K562 (cell line): ENCODE measurements at regions not wholly inside any gene's neighbourhood (a gene's known extent, or its start where the extent isn't known, plus 50 kb on each side); places are given as distances from the start of the nearest gene placed in this dataset.

Experiments used
- ATAC-seq: fragments of 200-7000 bp; cut with Tn5 transposase; 3 replicates; pipeline ENCODE4 v1.9.1; 2020; ENCODE audit warnings: moderate library complexity
- BruUV-seq: library from RNA; stranded (reverse); fragments of 400-500 nt; replicated peaks from 2 replicates; lab custom pipeline; 2021; lab: Mats Ljungman, UMichigan
- CTCF ChIA-PET: fragments of 300-600 bp; formaldehyde crosslinking; extraction: SDS; loops from one replicate; lab custom pipeline; 2021; ENCODE audit warnings: low intra/inter-chr PET ratio; lab: Yijun Ruan, JAX
- POLR2A ChIA-PET: fragments of 300-600, 350-650 bp; sonication (Branson Sonifier 250); formaldehyde crosslinking; extraction: SDS; loops from one replicate; lab custom pipeline; 2021; ENCODE audit warnings: antibody characterized with exemption, inconsistent platforms; lab: Yijun Ruan, JAX
- DNase-seq, 4 experiments: peaks; one replicate each; pipeline versions ENCODE4 v3.0.0 to v3.0.0-alpha.2; 2011 to 2018; ENCODE audit warnings: low spot score in 3 of 4, mixed read lengths in 3 of 4; ENCODE audit errors: extremely low read depth in 1 of 4
- FAIRE-seq: peaks from 2 replicates; lab custom pipeline; 2011; peaks lifted over from hg19 to GRCh38; lab: Jason Lieb, UNC
- H2AFZ ChIP-seq: 2 replicates; pipeline ENCODE4 v1.6.0; 2011; ENCODE audit warnings: low read depth, low read length, control low read depth, inconsistent platforms
- H3K27ac ChIP-seq: fragments of 200-600 bp; 3 replicates; pipeline ENCODE4 v1.8.0; 2011; ENCODE audit warnings: low read depth, mild to moderate bottlenecking, control low read depth, inconsistent platforms, low read length, moderate library complexity, mixed read lengths; ENCODE audit errors: extremely low read depth
- H3K27me3 ChIP-seq, 2 experiments: fragments of 300-600 bp in 1 of 2; 2 replicates in 1 of 2; 3 replicates in 1 of 2; pipeline versions ENCODE4 v1.6.0 to v1.8.0; 2011; ENCODE audit warnings: inconsistent platforms in 2 of 2, low read length in 2 of 2, mild to moderate bottlenecking in 1 of 2, mixed read lengths in 1 of 2, moderate library complexity in 1 of 2; ENCODE audit not compliant: control insufficient read depth in 2 of 2, insufficient read depth in 2 of 2
- H3K36me3 ChIP-seq: fragments of 300-600 bp; 3 replicates; pipeline ENCODE4 v1.8.0; 2011; ENCODE audit warnings: mild to moderate bottlenecking, low read length, inconsistent platforms; ENCODE audit not compliant: control insufficient read depth, insufficient read depth
- H3K4me1 ChIP-seq, 2 experiments: fragments of 200-600 bp in 1 of 2; replicated peaks in 1 of 2; 2 replicates in 1 of 2; 3 replicates in 1 of 2; pipeline versions ENCODE4 v1.5.1 to v1.8.0; 2011; ENCODE audit warnings: inconsistent platforms in 2 of 2, low read length in 2 of 2, mild to moderate bottlenecking in 1 of 2, mixed read lengths in 1 of 2, moderate library complexity in 1 of 2; ENCODE audit not compliant: control insufficient read depth in 2 of 2, insufficient read depth in 2 of 2
- H3K4me2 ChIP-seq: 2 replicates; pipeline ENCODE4 v1.6.1; 2011; ENCODE audit warnings: low read length, control low read depth, inconsistent platforms, mixed read lengths; ENCODE audit not compliant: insufficient read depth
- H3K4me3 ChIP-seq: fragments of 200-600 bp; sonication (generic), shearing (Covaris generic); 2 replicates; pipeline ENCODE4 v1.5.1; 2016; ENCODE audit warnings: control low read depth, inconsistent platforms
- H3K79me2 ChIP-seq: fragments of 200-600 bp; 3 replicates; pipeline ENCODE4 v1.8.0; 2011; ENCODE audit warnings: low read length, inconsistent platforms; ENCODE audit not compliant: control insufficient read depth, insufficient read depth
- H3K9ac ChIP-seq, 2 experiments: 2 replicates each; pipeline versions ENCODE4 v1.6.0 to v1.6.1; 2011; ENCODE audit warnings: low read depth in 2 of 2, low read length in 2 of 2, control low read depth in 1 of 2, inconsistent platforms in 1 of 2, mild to moderate bottlenecking in 1 of 2, mixed read lengths in 1 of 2; ENCODE audit not compliant: insufficient read depth in 1 of 2
- H3K9me1 ChIP-seq: one replicate; pipeline ENCODE4 v1.6.0; 2011; ENCODE audit warnings: inconsistent platforms, mild to moderate bottlenecking, low read length, moderate library complexity; ENCODE audit not compliant: control insufficient read depth, insufficient read depth
- H3K9me3 ChIP-seq: replicated peaks from 2 replicates; pipeline ENCODE4 v1.5.1; 2011; ENCODE audit warnings: low read depth, low read length, inconsistent platforms; ENCODE audit not compliant: control insufficient read depth, insufficient read depth
- H4K20me1 ChIP-seq: replicated peaks from 2 replicates; pipeline ENCODE4 v1.6.1; 2011; ENCODE audit warnings: low read length, inconsistent platforms, mixed read lengths; ENCODE audit not compliant: control insufficient read depth, insufficient read depth
- CCNT2 ChIP-seq: IDR thresholded peaks from 2 replicates; pipeline ENCODE4 v1.6.1; 2011; ENCODE audit warnings: borderline replicate concordance, low read depth, mild to moderate bottlenecking, moderate library complexity, mixed read lengths, low read length; ENCODE audit not compliant: insufficient read length; ENCODE audit errors: extremely low read depth
- ETV5 ChIP-seq: sonication (generic); formaldehyde crosslinking; IDR thresholded peaks from 2 replicates; pipeline ENCODE4 v1.4.0; 2020; ENCODE audit warnings: low read depth, mild to moderate bottlenecking, missing genetic modification reagents
- HOXB6 ChIP-seq: fragments of 250-450 bp; sonication (Bioruptor Pico); IDR thresholded peaks from 2 replicates; pipeline ENCODE4 v1.5.1; 2022; ENCODE audit warnings: mild to moderate bottlenecking, borderline replicate concordance
- L3MBTL2 ChIP-seq: fragments of 450-650 bp; IDR thresholded peaks from 2 replicates; pipeline ENCODE4 v1.6.1; 2016; ENCODE audit warnings: mild to moderate bottlenecking, moderate library complexity
- MIER1 ChIP-seq: fragments of 450-650 bp; IDR thresholded peaks from 2 replicates; pipeline ENCODE4 v1.6.1; 2016; ENCODE audit warnings: antibody characterized with exemption, mild to moderate bottlenecking, low read depth
- PHF20 ChIP-seq: fragments of 450-650 bp; IDR thresholded peaks from 2 replicates; pipeline ENCODE4 v1.6.1; 2018; ENCODE audit not compliant: partially characterized antibody
- PML ChIP-seq: IDR thresholded peaks from 2 replicates; pipeline ENCODE4 v1.6.1; 2012; ENCODE audit warnings: low read length, inconsistent platforms
- RB1 ChIP-seq: fragments of 450-650 bp; IDR thresholded peaks from 2 replicates; pipeline ENCODE4 v1.6.1; 2017; ENCODE audit warnings: low read depth, mild to moderate bottlenecking
- SP2 ChIP-seq: IDR thresholded peaks from 2 replicates; pipeline ENCODE4 v1.6.1; 2011; ENCODE audit warnings: mild to moderate bottlenecking, low read depth, low read length, moderate library complexity; ENCODE audit not compliant: poor library complexity, severe bottlenecking; ENCODE audit errors: extremely low read depth
- TAF1 ChIP-seq: IDR thresholded peaks from 2 replicates; pipeline ENCODE4 v1.6.1; 2011; ENCODE audit warnings: mild to moderate bottlenecking, low read length, moderate library complexity; ENCODE audit not compliant: insufficient read depth, control insufficient read depth, severe bottlenecking; ENCODE audit errors: extremely low read depth
- TEAD2 ChIP-seq: fragments of 450-650 bp; IDR thresholded peaks from 2 replicates; pipeline ENCODE4 v1.6.1; 2016; ENCODE audit warnings: missing genetic modification characterization, control low read depth, missing compliant biosample characterization
- ZNF830 ChIP-seq: fragments of 250-450 bp; sonication (Bioruptor Pico); IDR thresholded peaks from 2 replicates; pipeline ENCODE4 v1.5.0; 2021; ENCODE audit warnings: mild to moderate bottlenecking
- WGBS: fragments of 100-300 bp; shearing (Covaris generic); methylation state at CpG from one replicate; pipeline ENCODE4 v1.1.6; 2016; ENCODE audit warnings: low coverage, mixed read lengths; ENCODE audit not compliant: insufficient coverage; ENCODE audit errors: missing lambda C conversion rate; 5-methylcytosine and 5-hydroxymethylcytosine counted together
- in situ Hi-C: fragments of 300-500 bp; cut with MboI; formaldehyde crosslinking; loops from 4 replicates; pipeline ENCODE4 v1.15.0; 2018; ENCODE audit warnings: inconsistent platforms, mixed read lengths
- intact Hi-C: fragments of 100-400 bp; cut with micrococcal nuclease; formaldehyde crosslinking; loops from 2 replicates; pipeline ENCODE4 v1.14.2; 2022
- TF ChIP-seq, protein P1 (sequence below), 3 experiments: fragments of 200-800 bp in 1 of 3; sonication (Bioruptor generic) in 1 of 3; sonication (generic) in 1 of 3; formaldehyde crosslinking in 1 of 3; IDR thresholded peaks; 2 replicates each; pipeline versions ENCODE4 v1.6.1 to v1.8.0; 2016 to 2022; ENCODE audit warnings: mild to moderate bottlenecking in 2 of 3, missing compliant biosample characterization in 2 of 3, missing genetic modification characterization in 2 of 3, missing genetic modification reagents in 1 of 3

- intact Hi-C loops (no loop called here), in situ Hi-C loops (no loop called here)
- Histone ChIP-seq H3K9me1 (no peaks in the 10 kb centered on the region), H3K79me2 (no peaks in the 10 kb centered on the region), H3K9ac (no peak overlapping the region), H3K4me1 (no peaks in the 10 kb centered on the region), H2AFZ (no peak overlapping the region), H3K4me2 (no peak overlapping the region), H3K27ac (no peak overlapping the region), H3K36me3 (no peaks in the 10 kb centered on the region), H3K4me3 (no peak overlapping the region), H3K27me3 (no peaks in the 10 kb centered on the region), H3K9me3 (no peaks in the 10 kb centered on the region; the same call in 1 of the 2 replicates), H4K20me1 (no peaks in the 10 kb centered on the region)
- BruUV-seq = no TSS peak
- TF ChIP-seq L3MBTL2 = no peak
- TF ChIP-seq ETV5 (CRISPR knock-in tag) = no peak
- TF ChIP-seq HOXB6 (CRISPR knock-in tag) = no peak
- no peak for TF ChIP-seq PHF20
- TF ChIP-seq TAF1 = no peak
- no peak for TF ChIP-seq SP2
- TF ChIP-seq TEAD2 (tag) = no peak
- TF ChIP-seq ZNF830 (CRISPR knock-in tag) = no peak
- TF ChIP-seq, protein P1, sequence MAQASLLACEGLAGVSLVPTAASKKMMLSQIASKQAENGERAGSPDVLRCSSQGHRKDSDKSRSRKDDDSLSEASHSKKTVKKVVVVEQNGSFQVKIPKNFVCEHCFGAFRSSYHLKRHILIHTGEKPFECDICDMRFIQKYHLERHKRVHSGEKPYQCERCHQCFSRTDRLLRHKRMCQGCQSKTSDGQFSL (CRISPR knock-in tag; IDR thresholded peaks at IDR 0.05) = no peak
- TF ChIP-seq, protein P1 (tag; IDR thresholded peaks at IDR 0.05) = no peak
- no peak for TF ChIP-seq CCNT2
- no peak for TF ChIP-seq MIER1
- TF ChIP-seq PML = no peak
- no peak for TF ChIP-seq RB1
- ChIA-PET POLR2A (no interaction called here), CTCF (no interaction called here)
- no peak for ATAC-seq
- no peak for DNase-seq
- WGBS = 0% methylated on average over 3 of the region's 3 CpGs
- FAIRE-seq = no peak
These were observed 301.4 kb downstream of the TMA16 start for GRCh38 chr4:163795885-163796284.
